DOHH2 (cell line): ENCODE measurements at regions not wholly inside any gene's neighbourhood (a gene's known extent, or its start where the extent isn't known, plus 50 kb on each side); places are given as distances from the start of the nearest gene placed in this dataset.

ENCODE experiments used
- EZH2phosphoT487 ChIP-seq: fragments of 200-600 bp; sonication (generic); IDR thresholded peaks from 2 replicates; pipeline ENCODE4 v1.6.1; 2017; ENCODE audit warnings: borderline replicate concordance, mild to moderate bottlenecking, antibody characterized with exemption, low read length, moderate library complexity, mixed read lengths
- TF ChIP-seq, protein P1 (sequence below): fragments of 200-600 bp; sonication (generic); IDR thresholded peaks from one replicate; pipeline ENCODE4 v1.5.1; 2014; ENCODE audit warnings: antibody characterized with exemption, mild to moderate bottlenecking, low read depth, low read length; ENCODE audit not compliant: poor library complexity, severe bottlenecking

DNA sequence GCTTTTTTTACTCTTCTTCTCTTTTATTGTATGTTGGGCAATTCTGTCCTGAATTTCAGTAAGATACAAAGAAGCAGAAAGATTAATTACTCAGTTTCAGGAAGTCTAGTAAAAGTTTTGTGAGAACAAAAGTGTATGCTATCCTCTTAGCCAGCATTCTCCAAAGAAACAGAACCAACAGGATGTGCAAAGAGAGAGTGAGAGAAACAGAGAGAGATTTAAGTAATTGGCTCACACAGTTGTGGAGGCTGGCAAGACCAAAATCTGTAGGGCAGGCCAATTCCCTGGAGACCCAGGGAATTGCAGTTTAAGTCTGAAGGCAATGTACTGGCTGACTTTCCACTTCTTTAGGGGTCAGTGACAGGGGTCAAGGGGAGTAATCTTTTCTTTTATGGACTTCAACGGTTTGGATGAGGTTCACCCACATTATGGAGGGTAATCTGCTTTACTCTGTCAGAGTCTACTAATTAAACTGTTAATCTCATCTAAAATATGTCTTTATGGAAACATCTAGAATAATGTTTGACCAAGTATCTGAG, 59.2 kb upstream of the SLC39A8 start:
- TF ChIP-seq, protein P1, sequence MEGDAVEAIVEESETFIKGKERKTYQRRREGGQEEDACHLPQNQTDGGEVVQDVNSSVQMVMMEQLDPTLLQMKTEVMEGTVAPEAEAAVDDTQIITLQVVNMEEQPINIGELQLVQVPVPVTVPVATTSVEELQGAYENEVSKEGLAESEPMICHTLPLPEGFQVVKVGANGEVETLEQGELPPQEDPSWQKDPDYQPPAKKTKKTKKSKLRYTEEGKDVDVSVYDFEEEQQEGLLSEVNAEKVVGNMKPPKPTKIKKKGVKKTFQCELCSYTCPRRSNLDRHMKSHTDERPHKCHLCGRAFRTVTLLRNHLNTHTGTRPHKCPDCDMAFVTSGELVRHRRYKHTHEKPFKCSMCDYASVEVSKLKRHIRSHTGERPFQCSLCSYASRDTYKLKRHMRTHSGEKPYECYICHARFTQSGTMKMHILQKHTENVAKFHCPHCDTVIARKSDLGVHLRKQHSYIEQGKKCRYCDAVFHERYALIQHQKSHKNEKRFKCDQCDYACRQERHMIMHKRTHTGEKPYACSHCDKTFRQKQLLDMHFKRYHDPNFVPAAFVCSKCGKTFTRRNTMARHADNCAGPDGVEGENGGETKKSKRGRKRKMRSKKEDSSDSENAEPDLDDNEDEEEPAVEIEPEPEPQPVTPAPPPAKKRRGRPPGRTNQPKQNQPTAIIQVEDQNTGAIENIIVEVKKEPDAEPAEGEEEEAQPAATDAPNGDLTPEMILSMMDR, result no peak
- no peak for TF ChIP-seq EZH2phosphoT487
